Activated naive CD8-positive, alpha-beta T cell treated with anti-CD3 and anti-CD28 coated beads, Interleukin-2, amount 10 ng/mL, durations not matched to agents 7 days and 5 days (primary cell): ENCODE measurements at regions not wholly inside any gene's neighbourhood (a gene's known extent, or its start where the extent isn't known, plus 50 kb on each side); places are given as distances from the start of the nearest gene placed in this dataset.

Source experiments
- ATAC-seq: fragments of 150-1000 bp; cut with Tn5 transposase; one replicate; pipeline ENCODE4 v1.10.0; 2021; ENCODE audit warnings: low read depth, moderate library complexity
- POLR2A ChIA-PET: fragments of 350-600 bp; sonication (Branson Sonifier 250); formaldehyde crosslinking; loops from one replicate; lab custom pipeline; 2021; ENCODE audit warnings: antibody characterized with exemption; lab: Charles Lee
- DNase-seq: peaks from one replicate; pipeline ENCODE4 v3.0.0; 2021
- H3K27ac Mint-ChIP-seq: one replicate; pipeline ENCODE4 v1.8.0; 2022; ENCODE audit warnings: mild to moderate bottlenecking, mixed read lengths
- H3K27me3 Mint-ChIP-seq: one replicate; pipeline ENCODE4 v1.8.0; 2022; ENCODE audit warnings: mild to moderate bottlenecking, moderate library complexity, mixed read lengths
- H3K36me3 Mint-ChIP-seq: one replicate; pipeline ENCODE4 v1.8.0; 2021; ENCODE audit warnings: mild to moderate bottlenecking, mixed read lengths
- H3K4me1 Mint-ChIP-seq: one replicate; pipeline ENCODE4 v1.8.0; 2021; ENCODE audit warnings: mixed read lengths
- H3K4me3 Mint-ChIP-seq: one replicate; pipeline ENCODE4 v1.8.0; 2022; ENCODE audit warnings: mild to moderate bottlenecking, moderate library complexity, mixed read lengths
- H3K9me3 Mint-ChIP-seq: one replicate; pipeline ENCODE4 v1.8.0; 2021; ENCODE audit warnings: mixed read lengths

- peak; percentile 47 for DNase-seq
- H3K27me3 Mint-ChIP-seq = peaks cover 68% of the 10 kb centered on the region
- H3K9me3 Mint-ChIP-seq = no peaks in the 10 kb centered on the region
- H3K4me3 Mint-ChIP-seq = no peak overlapping the region
- POLR2A ChIA-PET = interaction anchor here (1.2 kb wide), 1 partner anchor 272 kb away, joined by 4 read pairs; the partner anchor contains the start of gene FOXD2
- no peaks in the 10 kb centered on the region for H3K36me3 Mint-ChIP-seq
- peak overlapping the region; percentile 58 for H3K27ac Mint-ChIP-seq
- H3K4me1 Mint-ChIP-seq = peaks cover 2% of the 10 kb centered on the region
- no peak for ATAC-seq
Observed at GRCh38 chr1:47709019-47709871, 271.4 kb downstream of the FOXD2 start.

GRCh38 chr1:47709872-47710231 is 272.0 kb downstream of the FOXD2 start:
- ATAC-seq (no peak), DNase-seq (peak; percentile 38)
- Mint-ChIP-seq H3K9me3 (no peaks in the 10 kb centered on the region), H3K4me1 (peaks cover 2% of the 10 kb centered on the region), H3K36me3 (no peaks in the 10 kb centered on the region), H3K4me3 (no peak overlapping the region), H3K27me3 (peaks cover 71% of the 10 kb centered on the region), H3K27ac (no peak overlapping the region)
- POLR2A ChIA-PET = interaction anchor here (0.8 to 1.2 kb wide), 2 partner anchors 272 kb away, joined by 4 read pairs; partner anchors contain the start of gene FOXD2

GRCh38 chr1:47710329-47711071 is 272.7 kb downstream of the FOXD2 start:
- H3K4me1 Mint-ChIP-seq = peaks cover 2% of the 10 kb centered on the region
- POLR2A ChIA-PET = interaction anchor here (0.8 kb wide), 1 partner anchor 273 kb away, joined by 4 read pairs; the partner anchor contains the start of gene FOXD2
- peaks cover 73% of the 10 kb centered on the region for H3K27me3 Mint-ChIP-seq
- no peak overlapping the region for H3K27ac Mint-ChIP-seq
- ATAC-seq (peak; percentile 67), DNase-seq (peak; percentile 85)
- no peaks in the 10 kb centered on the region for H3K9me3 Mint-ChIP-seq
- no peaks in the 10 kb centered on the region for H3K36me3 Mint-ChIP-seq
- H3K4me3 Mint-ChIP-seq = no peak overlapping the region
